Loucy (cell line): ENCODE measurements at regions not wholly inside any gene's neighbourhood (a gene's known extent, or its start where the extent isn't known, plus 50 kb on each side); places are given as distances from the start of the nearest gene placed in this dataset.

Source experiments
- H2AFZ ChIP-seq: fragments of 200-600 bp; sonication (generic); 2 replicates; pipeline ENCODE4 v1.6.0; 2016; ENCODE audit warnings: antibody characterized with exemption, mild to moderate bottlenecking, low read length, moderate library complexity
- H3F3A ChIP-seq: fragments of 200-600 bp; 2 replicates; pipeline ENCODE4 v1.6.0; 2016; ENCODE audit warnings: antibody characterized with exemption, low read depth, mild to moderate bottlenecking
- H3K27me3 ChIP-seq: fragments of 200-600 bp; sonication (generic); 2 replicates; pipeline ENCODE4 v1.6.1; 2014; ENCODE audit warnings: low read length, mild to moderate bottlenecking; ENCODE audit not compliant: insufficient read depth, poor library complexity, severe bottlenecking
- H3K36me3 ChIP-seq: fragments of 200-600 bp; sonication (generic); 2 replicates; pipeline ENCODE4 v1.6.1; 2016; ENCODE audit warnings: low read length; ENCODE audit not compliant: insufficient read depth
- H3K4me1 ChIP-seq: fragments of 200-600 bp; sonication (generic); 2 replicates; pipeline ENCODE4 v1.5.1; 2014; ENCODE audit warnings: low read length, mild to moderate bottlenecking; ENCODE audit not compliant: insufficient read depth, poor library complexity, severe bottlenecking
- H3K4me2 ChIP-seq: fragments of 200-600 bp; sonication (generic); 2 replicates; pipeline ENCODE4 v1.6.0; 2014; ENCODE audit warnings: antibody characterized with exemption, low read length, low read depth, mild to moderate bottlenecking; ENCODE audit not compliant: poor library complexity, severe bottlenecking
- H3K4me3 ChIP-seq: fragments of 200-600 bp; sonication (generic); 2 replicates; pipeline ENCODE4 v1.5.1; 2014; ENCODE audit warnings: low read length, mild to moderate bottlenecking, mixed read lengths; ENCODE audit not compliant: poor library complexity, severe bottlenecking
- H3K79me2 ChIP-seq: fragments of 200-600 bp; sonication (generic); 2 replicates; pipeline ENCODE4 v1.6.1; 2014; ENCODE audit warnings: low read length; ENCODE audit not compliant: insufficient read depth
- H3K9ac ChIP-seq: fragments of 200-600 bp; sonication (generic); 2 replicates; pipeline ENCODE4 v1.6.0; 2014; ENCODE audit warnings: mild to moderate bottlenecking, low read depth, low read length, moderate library complexity; ENCODE audit not compliant: poor library complexity, severe bottlenecking
- H3K9me2 ChIP-seq: fragments of 200-600 bp; sonication (generic); replicated peaks from 2 replicates; pipeline ENCODE4 v1.6.1; 2016; ENCODE audit warnings: low read depth, low read length, mixed read lengths
- H3K9me3 ChIP-seq: fragments of 200-600 bp; sonication (generic); 2 replicates; pipeline ENCODE4 v1.6.1; 2014; ENCODE audit warnings: mild to moderate bottlenecking, antibody characterized with exemption, low read length, low read depth; ENCODE audit not compliant: insufficient read depth
- H4K20me1 ChIP-seq: fragments of 200-600 bp; sonication (generic); 2 replicates; pipeline ENCODE4 v1.6.0; 2014; ENCODE audit warnings: antibody characterized with exemption, low read length, mild to moderate bottlenecking; ENCODE audit not compliant: insufficient read depth, poor library complexity, severe bottlenecking
- CTCF ChIP-seq: fragments of 200-600 bp; sonication (generic); conservative IDR thresholded peaks from 2 replicates; pipeline ENCODE4 v1.5.1; 2014; ENCODE audit warnings: mild to moderate bottlenecking, antibody characterized with exemption, low read length
- EZH2phosphoT487 ChIP-seq: fragments of 200-600 bp; IDR thresholded peaks from 2 replicates; pipeline ENCODE4 v1.6.1; 2018; ENCODE audit warnings: antibody characterized with exemption, mild to moderate bottlenecking, moderate library complexity, borderline replicate concordance

GRCh38 chr6:106765496-106765895, 136.1 kb downstream of the QRSL1 start:
- Histone ChIP-seq H4K20me1 (no peaks in the 10 kb centered on the region), H3K4me2 (no peak overlapping the region), H3K9ac (no peak overlapping the region), H2AFZ (no peak overlapping the region; the same call in 1 of the 2 replicates), H3K9me2 (no peaks in the 10 kb centered on the region), H3K9me3 (peaks cover 7% of the 10 kb centered on the region; the same call in 1 of the 2 replicates), H3F3A (no peaks in the 10 kb centered on the region), H3K4me3 (no peak overlapping the region), H3K4me1 (peaks cover 6% of the 10 kb centered on the region), H3K36me3 (no peaks in the 10 kb centered on the region), H3K79me2 (no peaks in the 10 kb centered on the region), H3K27me3 (no peaks in the 10 kb centered on the region)
- no peak for TF ChIP-seq EZH2phosphoT487
- no peak for TF ChIP-seq CTCF

DNA sequence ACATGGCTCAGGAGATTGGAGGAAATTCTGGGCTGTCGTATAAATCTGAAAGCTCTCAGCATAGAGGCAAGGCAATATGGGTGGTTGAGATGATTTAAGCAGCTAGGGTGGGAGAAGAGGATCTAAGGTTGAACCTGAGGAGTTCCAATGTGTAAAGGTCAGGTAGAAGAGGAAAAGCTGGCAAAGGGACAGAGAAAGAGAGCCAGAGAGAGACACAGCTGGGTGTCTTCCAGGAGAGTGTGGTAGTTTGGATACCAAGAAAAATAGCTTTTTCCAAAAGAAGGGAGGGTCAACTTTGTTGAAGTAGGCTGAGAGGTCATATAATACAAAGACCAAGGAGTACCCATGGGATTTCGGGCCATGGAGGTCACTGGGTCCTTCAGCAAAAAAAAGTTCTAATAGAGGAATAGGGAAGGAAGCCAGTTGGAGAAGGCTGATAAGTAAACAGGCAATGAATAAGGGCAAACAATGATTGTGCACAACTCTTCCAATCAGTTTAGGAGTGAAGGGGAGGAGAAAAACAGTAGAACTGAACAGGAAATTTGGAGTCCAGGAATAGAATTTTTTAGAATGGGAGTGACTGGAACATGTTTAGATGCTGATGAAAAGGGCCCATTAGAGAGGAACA, 135.1 kb downstream of the QRSL1 start:
- no peaks in the 10 kb centered on the region for H3K9me2 ChIP-seq
- H3K79me2 ChIP-seq = no peaks in the 10 kb centered on the region
- H3K9me3 ChIP-seq = no peaks in the 10 kb centered on the region
- no peak overlapping the region for H3K4me3 ChIP-seq
- H3K36me3 ChIP-seq = no peaks in the 10 kb centered on the region
- H3K9ac ChIP-seq = no peak overlapping the region
- H3K27me3 ChIP-seq = no peaks in the 10 kb centered on the region
- no peak overlapping the region for H3K4me2 ChIP-seq
- no peaks in the 10 kb centered on the region for H3F3A ChIP-seq
- H4K20me1 ChIP-seq = no peaks in the 10 kb centered on the region
- H3K4me1 ChIP-seq = peaks cover 6% of the 10 kb centered on the region
- no peak overlapping the region for H2AFZ ChIP-seq
- TF ChIP-seq EZH2phosphoT487 (no peak), CTCF (no peak)

GRCh38 chr6:106763361-106763760, 134.0 kb downstream of the QRSL1 start:
- Histone ChIP-seq H3F3A (no peaks in the 10 kb centered on the region), H3K9me2 (no peaks in the 10 kb centered on the region), H3K4me3 (no peak overlapping the region), H3K9me3 (peaks cover 4% of the 10 kb centered on the region; the same call in 1 of the 2 replicates), H3K27me3 (no peaks in the 10 kb centered on the region), H3K79me2 (no peaks in the 10 kb centered on the region), H3K4me1 (peaks cover 6% of the 10 kb centered on the region), H3K4me2 (no peak overlapping the region), H3K36me3 (no peaks in the 10 kb centered on the region), H2AFZ (no peak overlapping the region), H3K9ac (no peak overlapping the region), H4K20me1 (no peaks in the 10 kb centered on the region)
- TF ChIP-seq CTCF (no peak), EZH2phosphoT487 (no peak)
